ENCODE measurements at regions not wholly inside any gene's neighbourhood (a gene's known extent, or its start where the extent isn't known, plus 50 kb on each side); places are given as distances from the start of the nearest gene placed in this dataset.

DNA sequence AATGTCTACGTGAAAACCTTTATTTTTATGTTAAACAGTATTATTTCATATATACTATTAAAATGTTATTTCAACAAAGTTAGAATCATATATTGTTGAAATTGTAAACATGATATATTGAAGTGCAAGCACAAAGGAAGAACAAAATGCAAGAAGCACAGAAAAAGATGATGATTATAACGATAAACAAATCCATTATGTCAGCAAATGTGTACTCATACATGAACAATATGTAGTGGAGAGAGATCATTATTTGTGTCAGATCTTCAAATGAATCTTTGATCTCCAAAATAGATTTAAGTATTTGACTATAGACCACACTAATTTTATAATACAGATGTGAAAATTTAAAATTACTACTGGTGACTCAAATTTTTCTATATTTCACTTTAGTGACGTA is 1104.4 kb upstream of the CRIM1 start:
- Histone ChIP-seq H3K18ac (ENCODE audit: extremely low read depth, low read length) (no peak overlapping the region), H2BK20ac (ENCODE audit: low read length) (no peak overlapping the region), H3K27me3 (replicated peaks in 1 of 4; ENCODE audit: control insufficient read depth in 3 of 4, extremely low read depth in 1 of 4, insufficient read depth in 3 of 4, low read length in 3 of 4) (no peaks in the 10 kb centered on the region), H4K8ac (ENCODE audit: extremely low read depth, insufficient read depth, low read length) (no peak overlapping the region), H2BK12ac (ENCODE audit: low read depth, low read length) (no peak overlapping the region), H3K4me3 (ENCODE audit: extremely low read depth in 1 of 4, insufficient read depth in 2 of 4, low read depth in 3 of 4, low read length in 4 of 4) (no peak overlapping the region), H3K14ac (ENCODE audit: insufficient read length) (no peak overlapping the region), H3K79me1 (ENCODE audit: low read depth, low read length) (no peaks in the 10 kb centered on the region), H2AFZ (ENCODE audit: low read length) (no peak overlapping the region), H3K23me2 (ENCODE audit: low read depth, low read length) (no peaks in the 10 kb centered on the region; the same call in 1 of the 2 replicates), H2BK120ac (replicated peaks; ENCODE audit: low read depth, low read length) (no peak overlapping the region), H4K91ac (replicated peaks; ENCODE audit: insufficient read length, low read length) (no peak overlapping the region), H3K9me3 (ENCODE audit: insufficient read depth in 2 of 2, low read depth in 1 of 2, low read length in 1 of 2) (peaks cover 11 to 12% of the 10 kb centered on the region in 2 experiments; a peak in 3 of 4 replicates), H2BK5ac (ENCODE audit: low read depth, low read length) (no peak overlapping the region), H3K9ac (replicated peaks in 1 of 4; ENCODE audit: extremely low read depth in 1 of 4, low read depth in 3 of 4, low read length in 3 of 4) (no peak overlapping the region), H3K36me3 (ENCODE audit: control insufficient read depth in 2 of 4, insufficient read depth in 4 of 4, low read length in 3 of 4) (no peaks in the 10 kb centered on the region), H2BK15ac (ENCODE audit: low read length) (no peak overlapping the region), H3K56ac (replicated peaks; ENCODE audit: insufficient read length, low read depth, low read length) (no peak overlapping the region), H2AK5ac (ENCODE audit: low read depth, low read length) (no peak overlapping the region), H3K4me1 (replicated peaks in 1 of 4; ENCODE audit: control insufficient read depth in 3 of 4, insufficient read depth in 4 of 4, low read length in 3 of 4) (no peaks in the 10 kb centered on the region), H3K4me2 (ENCODE audit: insufficient read depth in 1 of 2, low read depth in 2 of 2, low read length in 2 of 2) (no peak overlapping the region), H4K20me1 (replicated peaks in 1 of 2; ENCODE audit: control insufficient read depth in 1 of 2, insufficient read depth in 2 of 2, low read length in 2 of 2) (no peaks in the 10 kb centered on the region), H3K4ac (replicated peaks; ENCODE audit: insufficient read length, low read depth, low read length) (no peak overlapping the region), H3K23ac (ENCODE audit: insufficient read length) (no peak overlapping the region), H4K5ac (ENCODE audit: insufficient read length, low read depth, low read length) (no peak overlapping the region), H3K79me2 (ENCODE audit: control insufficient read depth in 1 of 2, insufficient read depth in 2 of 2, low read length in 2 of 2) (no peaks in the 10 kb centered on the region), H3K27ac (ENCODE audit: low read depth, low read length) (no peak overlapping the region)
- POLR2A ChIA-PET (ENCODE audit: partially characterized antibody): no interaction called here
- TF ChIP-seq, protein P1, sequence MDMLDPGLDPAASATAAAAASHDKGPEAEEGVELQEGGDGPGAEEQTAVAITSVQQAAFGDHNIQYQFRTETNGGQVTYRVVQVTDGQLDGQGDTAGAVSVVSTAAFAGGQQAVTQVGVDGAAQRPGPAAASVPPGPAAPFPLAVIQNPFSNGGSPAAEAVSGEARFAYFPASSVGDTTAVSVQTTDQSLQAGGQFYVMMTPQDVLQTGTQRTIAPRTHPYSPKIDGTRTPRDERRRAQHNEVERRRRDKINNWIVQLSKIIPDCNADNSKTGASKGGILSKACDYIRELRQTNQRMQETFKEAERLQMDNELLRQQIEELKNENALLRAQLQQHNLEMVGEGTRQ (IDR thresholded peaks at IDR 0.05; ENCODE audit: low read length): no peak
- TF ChIP-seq, protein P2, sequence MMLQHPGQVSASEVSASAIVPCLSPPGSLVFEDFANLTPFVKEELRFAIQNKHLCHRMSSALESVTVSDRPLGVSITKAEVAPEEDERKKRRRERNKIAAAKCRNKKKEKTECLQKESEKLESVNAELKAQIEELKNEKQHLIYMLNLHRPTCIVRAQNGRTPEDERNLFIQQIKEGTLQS (IDR thresholded peaks at IDR 0.05; ENCODE audit: insufficient read depth, low read depth, low read length): no peak
- no peak for TF ChIP-seq ZNF274 (IDR thresholded peaks at IDR 0.05; ENCODE audit: borderline replicate concordance, extremely low read depth, low read length)
- no peak for TF ChIP-seq POLR2AphosphoS5 (IDR thresholded peaks at IDR 0.05; ENCODE audit: low read depth, low read length)
- TF ChIP-seq, protein P3, sequence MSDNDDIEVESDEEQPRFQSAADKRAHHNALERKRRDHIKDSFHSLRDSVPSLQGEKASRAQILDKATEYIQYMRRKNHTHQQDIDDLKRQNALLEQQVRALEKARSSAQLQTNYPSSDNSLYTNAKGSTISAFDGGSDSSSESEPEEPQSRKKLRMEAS (IDR thresholded peaks at IDR 0.05): no peak
- no peak for TF ChIP-seq EZH2 (IDR thresholded peaks at IDR 0.05; ENCODE audit: low read depth, low read length, severe bottlenecking)
- TF ChIP-seq SRF (IDR thresholded peaks at IDR 0.05; ENCODE audit: low read depth, low read length): no peak
- WGBS, 2 experiments (ENCODE audit: extremely low coverage in 1 of 2, insufficient coverage in 1 of 2, insufficient read length in 1 of 2, insufficient replicate concordance in 2 of 2, low coverage in 1 of 2, low lambda C conversion rate in 2 of 2, missing lambda C conversion rate in 1 of 2): 84% methylated on average over 3 of the region's 3 CpGs; no CpG with 5 or more reads in 1 of the 2 experiments
- no peak for FAIRE-seq
- CTCF ChIA-PET (ENCODE audit: partially characterized antibody): no interaction called here
- DNase-seq (ENCODE audit: low read depth in 1 of 2, low spot score in 2 of 2): no peak

Data from H1 (cell line).